Activated CD4-positive, alpha-beta T cell treated with anti-CD3 and anti-CD28 coated beads, Interleukin-2, amount 10 ng/mL, durations not matched to agents 7 days and 5 days (primary cell): ENCODE measurements at regions not wholly inside any gene's neighbourhood (a gene's known extent, or its start where the extent isn't known, plus 50 kb on each side); places are given as distances from the start of the nearest gene placed in this dataset.

Experiments
- CTCF ChIA-PET: fragments of 350-600 bp; sonication (Branson Sonifier 250); formaldehyde crosslinking; loops from one replicate; lab custom pipeline; 2021; ENCODE audit warnings: antibody characterized with exemption; lab: Charles Lee
- POLR2A ChIA-PET: fragments of 350-600 bp; sonication (Branson Sonifier 250); formaldehyde crosslinking; loops from one replicate; lab custom pipeline; 2021; ENCODE audit warnings: antibody characterized with exemption; lab: Charles Lee
- DNase-seq: peaks from one replicate; pipeline ENCODE4 v3.0.0-alpha.2; 2020
- H3K27ac Mint-ChIP-seq: one replicate; pipeline ENCODE4 v1.8.0; 2021; ENCODE audit warnings: mild to moderate bottlenecking, moderate library complexity, mixed read lengths
- H3K27me3 Mint-ChIP-seq: one replicate; pipeline ENCODE4 v1.8.0; 2021; ENCODE audit warnings: mixed read lengths
- H3K36me3 Mint-ChIP-seq: one replicate; pipeline ENCODE4 v1.8.0; 2021; ENCODE audit warnings: low read depth, mixed read lengths
- H3K4me1 Mint-ChIP-seq: one replicate; pipeline ENCODE4 v1.8.0; 2021; ENCODE audit warnings: mixed read lengths
- H3K4me3 Mint-ChIP-seq: one replicate; pipeline ENCODE4 v1.8.0; 2021; ENCODE audit warnings: mild to moderate bottlenecking, moderate library complexity, mixed read lengths
- H3K9me3 Mint-ChIP-seq: one replicate; pipeline ENCODE4 v1.8.0; 2021; ENCODE audit warnings: mixed read lengths

DNA sequence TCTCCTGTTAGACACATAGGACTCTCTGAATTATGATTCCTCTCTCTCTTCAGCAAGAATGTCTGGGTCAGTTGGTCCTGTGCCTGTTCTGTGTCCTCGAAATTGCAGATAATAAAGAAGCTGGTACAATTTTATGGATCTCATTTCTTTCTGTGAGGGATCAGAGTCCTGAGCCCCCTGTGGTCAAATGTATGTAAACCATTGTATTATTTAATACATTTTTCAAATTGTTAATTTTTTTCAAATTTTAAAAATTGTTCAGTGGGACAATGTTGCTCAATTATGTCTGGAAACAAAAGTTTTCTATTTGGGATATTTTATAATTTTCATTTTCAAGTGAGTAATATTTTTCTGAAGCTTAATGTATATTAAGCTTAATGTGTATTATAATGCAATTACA, 513.5 kb downstream of the CCER1 start:
- Mint-ChIP-seq H3K4me1 (no peaks in the 10 kb centered on the region), H3K27me3 (no peaks in the 10 kb centered on the region), H3K4me3 (no peak overlapping the region), H3K27ac (no peak overlapping the region), H3K36me3 (no peaks in the 10 kb centered on the region), H3K9me3 (peaks cover 4% of the 10 kb centered on the region)
- DNase-seq: no peak
- ChIA-PET CTCF (interaction anchor here (0.6 kb wide), 1 partner anchor 47 kb away, joined by 5 read pairs; no protein-coding TSS in a partner anchor), POLR2A (no interaction called here)

DNA sequence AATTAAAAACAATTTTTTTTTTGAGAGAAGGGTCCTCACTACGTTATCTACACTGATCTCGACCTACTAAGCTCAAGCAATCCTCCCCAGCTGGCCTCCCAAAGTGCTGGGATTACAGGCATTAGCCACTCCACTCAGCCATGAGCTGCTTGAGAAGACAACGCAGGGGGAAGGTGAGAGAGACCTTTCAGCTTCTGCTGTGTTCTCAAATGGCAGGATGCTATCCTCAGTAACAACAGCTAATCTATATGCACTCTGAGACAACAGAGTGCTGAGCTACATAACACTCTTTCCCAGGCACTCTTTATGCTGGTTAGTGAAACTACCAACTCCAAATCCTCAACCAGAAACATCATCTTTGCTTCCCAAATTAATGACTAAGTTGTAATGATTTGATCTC, 526.1 kb downstream of the CCER1 start:
- Mint-ChIP-seq H3K27me3 (no peaks in the 10 kb centered on the region), H3K36me3 (no peaks in the 10 kb centered on the region), H3K4me3 (no peak overlapping the region), H3K27ac (peak overlapping the region; percentile 19), H3K9me3 (no peaks in the 10 kb centered on the region), H3K4me1 (no peaks in the 10 kb centered on the region)
- POLR2A ChIA-PET: no interaction called here
- CTCF ChIA-PET: no interaction called here
- DNase-seq: no peak

DNA sequence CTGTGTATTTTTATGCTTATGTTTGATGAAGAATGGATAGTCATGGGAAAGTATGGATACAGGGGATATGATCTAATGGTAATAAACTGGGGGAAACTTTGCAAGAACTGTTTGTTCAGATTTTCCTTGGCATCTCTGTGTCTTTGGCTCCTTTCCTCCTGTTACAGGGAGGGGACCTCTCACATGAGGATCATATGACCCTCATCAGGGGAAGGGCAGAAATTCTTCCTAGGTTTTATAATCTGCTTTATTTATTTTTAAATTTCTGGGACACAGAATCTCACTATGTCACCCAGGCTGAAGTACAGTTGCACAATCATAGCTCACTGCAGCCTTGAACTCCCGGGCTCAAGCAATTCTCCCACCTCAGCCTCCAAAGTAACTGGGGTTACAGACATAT, 526.5 kb downstream of the CCER1 start:
- H3K27ac Mint-ChIP-seq: no peak overlapping the region

DNA sequence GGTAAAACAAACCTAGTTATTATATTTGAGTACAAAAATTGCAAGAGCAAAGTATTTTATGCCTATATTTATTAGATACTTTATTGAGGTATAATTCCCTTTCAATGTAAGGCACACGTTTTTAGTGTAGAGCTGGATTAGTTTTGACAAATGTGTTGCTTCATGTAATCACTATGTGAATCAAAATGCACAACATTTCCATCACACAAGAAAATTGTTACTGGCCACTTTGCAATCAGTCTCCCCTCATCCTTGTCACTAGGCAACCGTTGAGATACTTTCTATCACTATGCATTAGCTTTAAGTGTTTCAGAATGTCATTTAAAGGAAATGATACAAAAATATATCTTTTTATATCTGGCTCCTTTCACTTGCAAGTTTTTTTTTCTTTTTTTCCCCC, 531.0 kb downstream of the CCER1 start:
- no peak overlapping the region for H3K27ac Mint-ChIP-seq
- DNase-seq: no peak
- H3K4me1 Mint-ChIP-seq: no peaks in the 10 kb centered on the region
- no peaks in the 10 kb centered on the region for H3K36me3 Mint-ChIP-seq
- CTCF ChIA-PET: no interaction called here
- H3K4me3 Mint-ChIP-seq: no peak overlapping the region
- no peaks in the 10 kb centered on the region for H3K27me3 Mint-ChIP-seq
- H3K9me3 Mint-ChIP-seq: no peaks in the 10 kb centered on the region
- POLR2A ChIA-PET: no interaction called here

More for the DNA sequence above, 526.5 kb downstream of the CCER1 start:
- Mint-ChIP-seq H3K9me3 (no peaks in the 10 kb centered on the region), H3K4me3 (no peak overlapping the region), H3K27me3 (no peaks in the 10 kb centered on the region), H3K36me3 (no peaks in the 10 kb centered on the region), H3K4me1 (no peaks in the 10 kb centered on the region)
- ChIA-PET CTCF (no interaction called here), POLR2A (no interaction called here)
- DNase-seq: no peak

DNA sequence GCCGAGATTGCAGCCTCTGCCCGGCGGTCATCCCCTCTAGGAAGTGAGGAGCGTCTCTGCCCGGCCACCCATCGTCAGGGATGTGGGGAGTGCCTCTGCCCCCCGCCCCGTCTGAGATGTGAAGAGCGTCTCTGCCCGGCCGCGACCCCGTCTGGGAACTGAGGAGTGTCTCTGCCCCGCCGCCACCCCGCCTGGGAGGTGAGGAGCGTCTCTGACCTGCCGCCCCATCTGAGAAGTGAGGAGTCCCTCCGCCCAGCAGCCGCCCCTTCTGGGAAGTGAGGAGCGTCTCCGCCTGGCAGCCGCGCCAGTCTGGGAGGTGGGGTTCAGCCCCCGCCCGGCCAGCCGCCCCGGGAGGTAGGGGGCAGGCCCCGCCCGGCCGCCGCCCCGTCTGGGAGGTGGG, 544.0 kb downstream of the CCER1 start:
- ChIA-PET CTCF (no interaction called here), POLR2A (no interaction called here)
- no peak for DNase-seq

DNA sequence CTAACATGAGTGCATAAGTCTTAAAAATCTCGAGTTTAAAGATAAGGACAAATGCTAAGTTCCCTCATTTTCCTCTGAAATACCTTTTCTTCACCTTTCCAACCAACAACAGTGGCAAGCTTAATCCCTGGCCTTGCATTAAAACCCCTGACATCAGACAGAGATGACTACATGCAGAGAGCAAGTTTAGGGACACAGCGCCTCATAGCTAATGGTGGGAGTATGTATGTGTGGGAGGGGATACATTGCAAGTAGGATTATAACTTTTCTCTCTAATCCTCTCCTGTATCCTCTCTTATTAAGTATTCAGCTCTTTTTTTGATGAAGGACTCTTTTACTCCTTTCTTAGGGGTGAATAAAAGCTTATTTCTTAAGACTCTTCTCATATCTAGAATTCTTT, 547.1 kb downstream of the CCER1 start:
- POLR2A ChIA-PET: no interaction called here
- H3K27ac Mint-ChIP-seq: no peak overlapping the region
- no peaks in the 10 kb centered on the region for H3K9me3 Mint-ChIP-seq
- no peak for DNase-seq
- no peak overlapping the region for H3K4me3 Mint-ChIP-seq
- H3K36me3 Mint-ChIP-seq: no peaks in the 10 kb centered on the region
- no peaks in the 10 kb centered on the region for H3K4me1 Mint-ChIP-seq
- no peaks in the 10 kb centered on the region for H3K27me3 Mint-ChIP-seq
- CTCF ChIA-PET: no interaction called here

More for the DNA sequence above, 544.0 kb downstream of the CCER1 start:
- Mint-ChIP-seq H3K36me3 (no peaks in the 10 kb centered on the region), H3K9me3 (peaks cover 7% of the 10 kb centered on the region), H3K4me3 (no peak overlapping the region), H3K27ac (no peak overlapping the region), H3K27me3 (no peaks in the 10 kb centered on the region), H3K4me1 (no peaks in the 10 kb centered on the region)

DNA sequence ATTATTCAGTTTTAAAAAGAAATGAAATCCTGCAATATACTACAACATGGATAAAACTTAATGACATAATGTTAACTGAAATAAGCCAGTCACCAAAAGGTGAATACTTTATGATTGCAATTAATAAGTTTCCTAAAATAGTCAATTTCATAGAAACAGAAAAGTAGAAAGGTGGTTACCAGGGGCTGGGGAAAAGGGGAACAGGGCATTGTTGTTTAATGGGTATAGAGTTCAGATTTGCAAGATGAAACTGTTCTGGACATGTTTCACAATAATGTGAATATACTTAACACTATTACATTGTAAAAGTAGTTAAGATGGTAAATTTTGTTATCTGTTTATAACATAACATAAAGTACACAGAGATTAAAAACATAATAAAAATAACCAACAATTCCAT, 550.9 kb downstream of the CCER1 start:
- ChIA-PET CTCF (no interaction called here), POLR2A (no interaction called here)
- Mint-ChIP-seq H3K27me3 (no peaks in the 10 kb centered on the region), H3K4me1 (no peaks in the 10 kb centered on the region), H3K36me3 (no peaks in the 10 kb centered on the region), H3K4me3 (no peak overlapping the region), H3K9me3 (no peaks in the 10 kb centered on the region), H3K27ac (no peak overlapping the region)
- no peak for DNase-seq

DNA sequence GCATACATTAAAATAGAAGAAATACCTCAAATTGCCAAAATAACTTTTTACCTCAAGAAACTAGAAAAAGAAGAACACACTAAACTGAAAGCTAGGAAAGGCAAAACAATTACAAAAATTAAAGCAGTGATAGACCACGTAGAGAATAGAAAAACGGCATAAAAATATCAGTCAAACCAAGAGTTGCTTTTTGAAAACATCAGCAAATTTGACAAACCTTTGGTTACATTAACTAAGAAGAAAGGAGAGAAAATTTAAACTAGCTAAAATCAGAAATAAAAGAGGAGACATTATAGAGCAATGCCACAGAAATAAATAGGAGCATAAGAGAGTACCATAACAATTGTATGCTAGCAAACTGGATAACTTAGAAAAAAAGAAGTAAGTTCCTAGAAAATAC, 553.8 kb downstream of the CCER1 start:
- CTCF ChIA-PET: no interaction called here
- H3K4me1 Mint-ChIP-seq: no peaks in the 10 kb centered on the region
- peaks cover 3% of the 10 kb centered on the region for H3K9me3 Mint-ChIP-seq
- no peak overlapping the region for H3K27ac Mint-ChIP-seq
- DNase-seq: no peak
- POLR2A ChIA-PET: no interaction called here
- H3K36me3 Mint-ChIP-seq: no peaks in the 10 kb centered on the region
- H3K27me3 Mint-ChIP-seq: no peaks in the 10 kb centered on the region
- H3K4me3 Mint-ChIP-seq: no peak overlapping the region

DNA sequence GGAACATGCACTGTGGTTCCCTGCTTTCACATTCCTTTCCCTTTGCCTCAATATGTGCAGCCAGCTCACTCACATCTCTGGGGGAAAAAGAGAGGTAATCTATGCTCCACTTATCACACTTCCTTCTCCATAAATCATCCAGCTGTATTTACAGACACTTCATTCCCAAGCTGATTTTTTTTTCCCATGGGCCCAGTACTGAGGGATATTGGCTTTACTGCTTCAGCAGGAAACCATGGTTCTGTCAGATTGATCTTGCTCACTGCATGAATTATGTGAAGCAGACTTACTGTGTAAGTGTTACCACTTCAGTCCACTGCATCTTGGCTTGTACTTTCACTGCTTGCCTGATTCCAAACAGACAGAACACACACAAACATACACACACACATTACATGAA, 555.6 kb downstream of the CCER1 start:
- H3K27me3 Mint-ChIP-seq: no peaks in the 10 kb centered on the region
- H3K9me3 Mint-ChIP-seq: peaks cover 6% of the 10 kb centered on the region
- ChIA-PET POLR2A (no interaction called here), CTCF (no interaction called here)
- no peak for DNase-seq
- no peak overlapping the region for H3K27ac Mint-ChIP-seq
- H3K36me3 Mint-ChIP-seq: no peaks in the 10 kb centered on the region
- H3K4me1 Mint-ChIP-seq: no peaks in the 10 kb centered on the region
- no peak overlapping the region for H3K4me3 Mint-ChIP-seq

DNA sequence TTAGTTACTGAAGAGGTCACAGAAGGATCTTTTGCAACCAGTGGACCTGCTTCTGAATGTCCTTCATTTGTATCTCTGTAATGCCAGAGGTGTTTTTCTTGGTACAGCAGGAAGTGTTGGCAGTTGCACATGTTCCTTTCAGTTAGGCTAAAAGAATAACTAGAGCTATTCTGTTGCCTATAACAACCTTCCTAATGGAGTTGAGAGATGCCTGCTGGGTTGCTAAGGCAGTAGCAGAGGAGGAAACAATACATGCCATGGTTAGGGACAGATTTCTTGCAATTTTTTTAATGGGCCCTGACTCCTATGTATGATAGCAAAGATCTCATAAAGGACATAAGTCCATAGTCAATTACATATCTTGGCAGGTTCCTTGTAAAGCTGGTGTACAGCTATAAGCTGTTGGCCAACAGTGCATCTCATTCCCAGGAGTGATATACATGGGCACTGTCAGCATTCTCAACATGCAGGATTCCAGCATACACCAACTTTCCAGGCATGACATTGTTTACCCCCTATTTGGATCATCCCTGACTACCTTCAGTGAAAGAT, 556.6 kb downstream of the CCER1 start:
- Mint-ChIP-seq H3K4me3 (no peak overlapping the region), H3K27me3 (no peaks in the 10 kb centered on the region), H3K4me1 (no peaks in the 10 kb centered on the region), H3K27ac (no peak overlapping the region), H3K9me3 (peaks cover 6% of the 10 kb centered on the region), H3K36me3 (no peaks in the 10 kb centered on the region)
- ChIA-PET POLR2A (no interaction called here), CTCF (no interaction called here)
- no peak for DNase-seq

DNA sequence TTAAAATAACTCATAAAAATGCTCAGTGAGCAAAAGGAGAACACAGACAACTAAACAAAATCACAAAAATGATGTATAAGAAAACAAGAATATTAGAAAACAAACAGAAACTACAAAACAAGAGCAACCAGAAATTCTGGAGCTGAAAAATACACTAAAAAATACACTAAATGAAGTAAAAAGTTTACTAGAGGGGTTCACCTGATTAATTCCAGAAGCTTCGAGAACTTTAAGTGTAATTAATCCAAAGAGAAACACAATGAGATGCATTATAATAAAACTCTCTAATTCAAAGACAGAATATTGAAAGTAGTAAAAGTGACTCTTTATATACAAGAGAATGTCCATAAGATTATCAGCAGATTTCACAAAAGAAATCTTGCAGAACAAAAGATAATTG, 558.4 kb downstream of the CCER1 start:
- Mint-ChIP-seq H3K27ac (no peak overlapping the region), H3K4me1 (no peaks in the 10 kb centered on the region), H3K36me3 (no peaks in the 10 kb centered on the region), H3K4me3 (no peak overlapping the region), H3K27me3 (no peaks in the 10 kb centered on the region), H3K9me3 (peaks cover 6% of the 10 kb centered on the region)
- POLR2A ChIA-PET: no interaction called here
- CTCF ChIA-PET: no interaction called here
- DNase-seq: no peak

DNA sequence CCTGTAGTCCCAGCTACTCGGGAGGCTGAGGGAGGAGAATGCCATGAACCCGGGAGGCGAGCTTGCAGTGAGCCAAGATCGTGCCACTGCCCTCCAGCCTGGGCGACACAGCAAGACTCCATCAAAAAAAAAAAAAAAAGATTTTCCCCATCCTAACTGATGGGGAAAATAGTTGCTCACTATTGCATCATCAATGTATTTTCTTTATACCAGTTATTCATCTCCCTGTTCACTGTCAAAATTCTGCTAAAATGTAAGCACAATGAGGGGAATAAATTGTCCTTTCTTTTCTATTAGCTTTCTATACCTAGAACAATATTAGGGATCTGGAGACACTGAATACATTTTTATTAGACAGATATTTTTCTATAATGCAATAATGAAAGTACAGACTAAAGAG, 561.3 kb downstream of the CCER1 start:
- CTCF ChIA-PET: interaction anchor here (0.6 kb wide), 3 partner anchors 17 to 1165 kb away, joined by 3 to 5 read pairs (median 3); no protein-coding TSS in a partner anchor
- Mint-ChIP-seq H3K9me3 (peaks cover 6% of the 10 kb centered on the region), H3K36me3 (no peaks in the 10 kb centered on the region), H3K27me3 (no peaks in the 10 kb centered on the region), H3K4me1 (no peaks in the 10 kb centered on the region), H3K4me3 (no peak overlapping the region), H3K27ac (no peak overlapping the region)
- DNase-seq: no peak
- POLR2A ChIA-PET: no interaction called here

DNA sequence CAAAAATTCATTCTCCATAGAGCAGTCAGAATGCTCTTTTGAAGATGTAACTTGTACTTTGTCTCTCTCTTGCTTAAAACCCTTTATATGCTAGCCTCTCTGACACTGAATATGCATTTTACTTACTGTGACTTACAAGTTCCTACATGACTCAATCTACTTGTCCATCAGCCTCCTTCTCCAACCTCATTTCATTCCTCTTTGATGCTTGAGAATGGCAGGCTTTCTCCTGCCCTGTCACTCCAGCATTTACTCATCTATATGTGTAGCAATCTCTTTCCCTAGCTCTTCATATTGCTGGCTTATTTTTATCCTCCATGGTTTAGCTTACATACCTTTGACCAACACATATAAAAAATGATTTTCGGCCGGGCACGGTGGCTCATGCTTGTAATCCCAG, 561.9 kb downstream of the CCER1 start:
- ChIA-PET CTCF (no interaction called here), POLR2A (no interaction called here)
- Mint-ChIP-seq H3K36me3 (no peaks in the 10 kb centered on the region), H3K27me3 (no peaks in the 10 kb centered on the region), H3K4me3 (no peak overlapping the region), H3K4me1 (no peaks in the 10 kb centered on the region), H3K9me3 (peaks cover 6% of the 10 kb centered on the region), H3K27ac (no peak overlapping the region)
- DNase-seq: no peak

DNA sequence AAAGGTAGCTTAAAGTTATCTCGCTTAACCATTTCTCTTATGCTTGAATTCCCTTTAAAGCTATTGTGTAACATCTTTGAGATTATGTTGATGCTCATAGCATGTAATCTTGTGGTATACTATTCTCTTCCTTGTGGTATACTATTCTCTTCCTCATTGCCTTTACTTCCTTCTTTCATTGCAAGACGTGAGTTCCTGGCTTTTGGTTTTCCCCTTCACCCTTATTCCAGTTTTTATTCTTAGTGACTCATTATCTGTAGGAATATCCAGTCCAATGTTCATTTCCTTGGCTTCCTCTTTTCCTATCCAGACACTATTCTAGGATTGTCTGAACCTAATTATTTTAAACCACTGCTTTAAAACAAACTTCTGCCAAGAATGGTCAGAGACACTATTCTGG, 564.0 kb downstream of the CCER1 start:
- Mint-ChIP-seq H3K9me3 (peaks cover under 1% of the 10 kb centered on the region), H3K27me3 (no peaks in the 10 kb centered on the region), H3K27ac (no peak overlapping the region), H3K36me3 (no peaks in the 10 kb centered on the region), H3K4me1 (no peaks in the 10 kb centered on the region), H3K4me3 (no peak overlapping the region)
- no peak for DNase-seq
- ChIA-PET POLR2A (no interaction called here), CTCF (no interaction called here)
